Testis (tissue), 2 donors: ENCODE measurements at regions not wholly inside any gene's neighbourhood (a gene's known extent, or its start where the extent isn't known, plus 50 kb on each side); places are given as distances from the start of the nearest gene placed in this dataset.

ENCODE experiments used
- DNase-seq: peaks from one replicate; pipeline ENCODE4 v3.0.0-alpha.2; 2019
- H3K27ac ChIP-seq, 2 donors: fragments of 200-600 bp; sonication (generic); one replicate each; pipeline ENCODE4 v1.5.1; 2019
- H3K27me3 ChIP-seq: fragments of 200-600 bp; sonication (generic); one replicate; pipeline ENCODE4 v1.5.1; 2019
- H3K36me3 ChIP-seq: fragments of 200-600 bp; sonication (generic); one replicate; pipeline ENCODE4 v1.5.1; 2017; ENCODE audit warnings: low read depth; ENCODE audit errors: missing control alignments
- H3K4me1 ChIP-seq: fragments of 200-600 bp; sonication (generic); one replicate; pipeline ENCODE4 v1.5.1; 2019
- H3K4me3 ChIP-seq, 2 donors: fragments of 200-600 bp; sonication (generic); one replicate each; pipeline ENCODE4 v1.5.1; 2017 to 2019
- H3K9me3 ChIP-seq: fragments of 200-600 bp; sonication (generic); one replicate; pipeline ENCODE4 v1.5.1; 2017
- POLR2A ChIP-seq: fragments of 450-650 bp; IDR thresholded peaks from one replicate; pipeline ENCODE4 v1.6.1; 2017; ENCODE audit warnings: antibody characterized with exemption, mild to moderate bottlenecking, moderate library complexity
- WGBS, 2 donors: methylation state at CpG; one replicate each; pipeline ENCODE4 v1.1.5; 2018; 5-methylcytosine and 5-hydroxymethylcytosine counted together
- intact Hi-C: fragments of 100-400 bp; cut with DNase I; formaldehyde crosslinking; loops from one replicate; pipeline ENCODE4 v1.15.1; 2023; ENCODE audit warnings: low total_unique reads
- TF ChIP-seq, protein P1 (sequence below), 3 experiments: fragments of 450-650 bp in 2 of 3; fragments of 200-600 bp in 1 of 3; sonication (generic) in 1 of 3; IDR thresholded peaks; one replicate each; pipeline ENCODE4 v1.5.1; 2016 to 2019; ENCODE audit warnings: antibody characterized with exemption in 3 of 3, mild to moderate bottlenecking in 2 of 3, moderate library complexity in 1 of 3

DNA sequence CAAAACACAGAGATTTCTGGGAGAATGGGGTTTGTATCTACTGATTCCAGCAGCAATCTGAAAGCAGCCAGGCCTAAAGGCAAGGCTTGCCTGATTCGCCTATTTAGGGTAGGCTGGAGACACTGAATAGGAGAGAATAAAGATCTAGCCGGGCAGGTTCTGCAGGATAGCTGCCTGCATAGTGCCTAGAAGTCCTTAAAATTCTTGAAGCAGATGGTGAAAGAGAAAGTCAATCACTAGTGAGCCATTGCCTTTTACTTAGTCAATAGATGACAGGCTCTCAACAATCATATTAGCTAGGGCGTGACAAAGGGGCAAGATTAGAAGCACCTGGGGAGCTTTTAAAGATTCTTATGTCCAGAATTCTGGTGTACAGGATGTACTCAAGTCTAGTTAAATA lies 522.7 kb downstream of the HTR1A start:
- 92 to 95% methylated on average over 3 of the region's 3 CpGs for WGBS, 2 donors
- H3K27me3 ChIP-seq = no peaks in the 10 kb centered on the region
- no peak overlapping the region for H3K4me3 ChIP-seq
- no peaks in the 10 kb centered on the region for H3K9me3 ChIP-seq
- H3K27ac ChIP-seq = no peak overlapping the region
- TF ChIP-seq, protein P1, sequence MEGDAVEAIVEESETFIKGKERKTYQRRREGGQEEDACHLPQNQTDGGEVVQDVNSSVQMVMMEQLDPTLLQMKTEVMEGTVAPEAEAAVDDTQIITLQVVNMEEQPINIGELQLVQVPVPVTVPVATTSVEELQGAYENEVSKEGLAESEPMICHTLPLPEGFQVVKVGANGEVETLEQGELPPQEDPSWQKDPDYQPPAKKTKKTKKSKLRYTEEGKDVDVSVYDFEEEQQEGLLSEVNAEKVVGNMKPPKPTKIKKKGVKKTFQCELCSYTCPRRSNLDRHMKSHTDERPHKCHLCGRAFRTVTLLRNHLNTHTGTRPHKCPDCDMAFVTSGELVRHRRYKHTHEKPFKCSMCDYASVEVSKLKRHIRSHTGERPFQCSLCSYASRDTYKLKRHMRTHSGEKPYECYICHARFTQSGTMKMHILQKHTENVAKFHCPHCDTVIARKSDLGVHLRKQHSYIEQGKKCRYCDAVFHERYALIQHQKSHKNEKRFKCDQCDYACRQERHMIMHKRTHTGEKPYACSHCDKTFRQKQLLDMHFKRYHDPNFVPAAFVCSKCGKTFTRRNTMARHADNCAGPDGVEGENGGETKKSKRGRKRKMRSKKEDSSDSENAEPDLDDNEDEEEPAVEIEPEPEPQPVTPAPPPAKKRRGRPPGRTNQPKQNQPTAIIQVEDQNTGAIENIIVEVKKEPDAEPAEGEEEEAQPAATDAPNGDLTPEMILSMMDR (IDR thresholded peaks at IDR 0.05) = no peak
- no peak for TF ChIP-seq POLR2A
- intact Hi-C loops = no loop called here
- DNase-seq = no peak
- H3K4me1 ChIP-seq = no peaks in the 10 kb centered on the region
- no peaks in the 10 kb centered on the region for H3K36me3 ChIP-seq

DNA sequence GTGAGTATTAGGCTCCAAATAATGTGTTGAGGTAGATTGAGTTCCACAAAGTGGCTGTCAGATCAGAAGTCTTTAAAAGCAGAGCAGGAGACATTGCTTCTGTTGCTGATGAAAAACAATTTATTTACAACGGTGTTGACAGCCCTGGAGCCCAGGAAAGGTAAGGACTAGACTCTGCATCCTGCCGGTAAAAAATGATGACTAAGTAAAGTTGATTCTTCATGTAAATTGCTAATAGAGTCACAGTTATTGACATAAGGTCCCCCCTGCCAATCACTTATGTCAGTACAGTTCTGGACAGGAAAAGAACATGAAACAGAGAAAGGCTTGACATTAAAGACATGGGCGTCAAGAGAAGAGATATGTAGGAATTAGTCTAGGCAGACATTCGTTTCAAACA lies 552.5 kb downstream of the HTR1A start:
- H3K36me3 ChIP-seq = no peaks in the 10 kb centered on the region
- TF ChIP-seq, protein P1 (IDR thresholded peaks at IDR 0.05) = no peak
- no peak for TF ChIP-seq POLR2A
- H3K27ac ChIP-seq = no peak overlapping the region
- no peak overlapping the region for H3K4me3 ChIP-seq
- WGBS, 2 donors = 66 to 73% methylated on average over 4 of the region's 4 CpGs
- H3K4me1 ChIP-seq = no peaks in the 10 kb centered on the region
- H3K27me3 ChIP-seq = no peaks in the 10 kb centered on the region
- DNase-seq = no peak
- intact Hi-C loops = no loop called here
- H3K9me3 ChIP-seq = no peaks in the 10 kb centered on the region

DNA sequence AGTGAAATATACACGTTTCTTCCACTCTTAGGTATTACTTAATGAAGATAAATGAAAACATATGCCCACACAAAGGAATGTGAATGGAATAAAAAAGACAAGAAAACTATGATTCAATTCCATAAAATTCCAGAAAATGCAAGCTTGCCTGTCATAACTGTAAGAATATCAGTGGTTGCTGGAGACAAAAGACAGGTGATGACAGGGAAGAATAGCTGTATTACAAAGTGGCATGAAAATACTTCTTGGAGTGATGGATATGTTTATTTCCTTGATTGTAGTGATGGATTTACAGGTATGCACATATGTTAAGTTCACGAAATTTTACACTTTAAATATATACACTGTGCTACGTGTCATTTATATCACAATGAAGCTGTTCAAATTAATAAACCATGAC lies 553.3 kb downstream of the HTR1A start:
- Histone ChIP-seq H3K27me3 (no peaks in the 10 kb centered on the region), H3K27ac (no peak overlapping the region), H3K9me3 (no peaks in the 10 kb centered on the region), H3K36me3 (no peaks in the 10 kb centered on the region), H3K4me3 (no peak overlapping the region), H3K4me1 (no peaks in the 10 kb centered on the region)
- WGBS, 2 donors = 73 to 78% methylated on average over 3 of the region's 3 CpGs
- DNase-seq = no peak
- TF ChIP-seq, protein P1 (IDR thresholded peaks at IDR 0.05) = no peak
- TF ChIP-seq POLR2A = no peak
- intact Hi-C loops = no loop called here

DNA sequence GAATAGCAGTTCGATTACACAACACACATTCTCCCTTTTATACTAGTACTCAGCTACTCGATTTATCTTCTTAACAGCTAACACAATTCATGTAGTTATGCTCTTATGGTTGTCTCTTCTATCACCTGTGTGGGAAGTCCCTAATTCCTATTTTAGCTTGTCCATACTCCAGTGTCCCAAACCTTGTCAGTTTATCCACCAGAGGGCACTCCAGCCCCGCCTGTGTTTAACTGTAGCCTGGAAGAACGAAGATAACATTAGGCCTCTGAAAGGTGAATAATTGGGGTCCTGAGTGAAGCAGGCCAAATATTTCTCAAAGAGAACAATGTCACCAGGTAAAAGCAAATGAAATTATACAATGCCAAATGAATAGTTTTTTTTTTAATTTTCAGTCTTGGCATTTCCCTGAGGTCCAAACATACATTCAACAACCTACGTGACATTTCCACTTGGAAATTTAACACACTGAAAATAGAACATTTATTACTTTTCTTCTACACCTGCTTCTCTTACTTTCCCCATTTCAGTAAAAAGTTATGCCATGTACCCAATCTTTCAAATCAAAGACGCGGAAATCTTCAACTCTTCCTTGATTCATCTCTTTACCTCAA lies 560.7 kb downstream of the HTR1A start:
- intact Hi-C loops = no loop called here
- Histone ChIP-seq H3K27ac (no peak overlapping the region), H3K9me3 (no peaks in the 10 kb centered on the region), H3K36me3 (no peaks in the 10 kb centered on the region), H3K27me3 (no peaks in the 10 kb centered on the region), H3K4me1 (no peaks in the 10 kb centered on the region), H3K4me3 (no peak overlapping the region)
- DNase-seq = peak; percentile 85
- TF ChIP-seq, protein P1 (IDR thresholded peaks at IDR 0.05) = peak; percentile 31 to 65 (median 55)
- TF ChIP-seq POLR2A = no peak
- 39 to 52% methylated on average over 7 of the region's 7 CpGs for WGBS, 2 donors

DNA sequence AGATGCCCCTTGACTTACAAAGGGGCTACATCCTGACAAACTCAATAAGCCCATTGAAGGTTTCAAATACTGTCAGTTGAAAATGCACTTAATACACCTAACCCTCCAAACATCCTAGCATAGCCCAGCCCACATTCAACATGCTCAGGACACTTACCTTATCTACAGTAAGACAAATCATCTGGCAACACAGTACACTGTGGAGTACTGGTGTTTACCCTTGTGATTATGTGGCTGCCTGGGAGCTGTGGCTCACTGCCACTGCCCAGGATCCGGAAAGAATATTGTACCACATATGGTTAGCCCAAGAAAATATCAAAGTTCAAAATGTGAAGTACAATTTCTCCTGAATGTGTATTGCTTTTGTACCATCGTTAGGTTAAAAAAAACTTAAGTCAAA lies 562.2 kb downstream of the HTR1A start:
- H3K27ac ChIP-seq = no peak overlapping the region
- no peaks in the 10 kb centered on the region for H3K36me3 ChIP-seq
- intact Hi-C loops = no loop called here
- TF ChIP-seq, protein P1 (IDR thresholded peaks at IDR 0.05) = no peak
- TF ChIP-seq POLR2A = no peak
- whole genome bisulfite sequencing, 2 donors = 65 to 71% methylated on average over 2 of the region's 2 CpGs
- H3K27me3 ChIP-seq = no peaks in the 10 kb centered on the region
- H3K9me3 ChIP-seq = no peaks in the 10 kb centered on the region
- DNase-seq = no peak
- H3K4me3 ChIP-seq = no peak overlapping the region
- no peaks in the 10 kb centered on the region for H3K4me1 ChIP-seq
